Hepatocyte (in vitro differentiated cells): ENCODE measurements at regions not wholly inside any gene's neighbourhood (a gene's known extent, or its start where the extent isn't known, plus 50 kb on each side); places are given as distances from the start of the nearest gene placed in this dataset.

Experiments
- DNase-seq: peaks from one replicate; pipeline ENCODE4 v3.0.0-alpha.2; 2016; ENCODE audit warnings: low spot score
- H2AFZ ChIP-seq: fragments of 200-600 bp; sonication (generic); 2 replicates; pipeline ENCODE4 v1.6.0; 2016; ENCODE audit warnings: antibody characterized with exemption, mild to moderate bottlenecking
- H3K27ac ChIP-seq: fragments of 200-600 bp; sonication (generic); 2 replicates; pipeline ENCODE4 v1.5.1; 2016; ENCODE audit warnings: mild to moderate bottlenecking
- H3K27me3 ChIP-seq: fragments of 200-600 bp; sonication (generic); 2 replicates; pipeline ENCODE4 v1.6.1; 2016
- H3K36me3 ChIP-seq: fragments of 200-600 bp; sonication (generic); replicated peaks from 2 replicates; pipeline ENCODE4 v1.5.1; 2016; ENCODE audit warnings: low read depth; ENCODE audit not compliant: insufficient read depth
- H3K4me1 ChIP-seq: fragments of 200-600 bp; sonication (generic); 2 replicates; pipeline ENCODE4 v1.5.1; 2016; ENCODE audit warnings: mild to moderate bottlenecking, moderate library complexity; ENCODE audit not compliant: insufficient read depth
- H3K4me2 ChIP-seq: fragments of 200-600 bp; sonication (generic); 2 replicates; pipeline ENCODE4 v1.6.0; 2016
- H3K4me3 ChIP-seq: fragments of 200-600 bp; sonication (generic); 2 replicates; pipeline ENCODE4 v1.5.1; 2016; ENCODE audit warnings: mild to moderate bottlenecking
- H3K79me2 ChIP-seq: fragments of 200-600 bp; sonication (generic); 2 replicates; pipeline ENCODE4 v1.6.0; 2017; ENCODE audit warnings: mild to moderate bottlenecking
- H3K9me2 ChIP-seq: fragments of 200-600 bp; sonication (generic); replicated peaks from 2 replicates; pipeline ENCODE4 v1.6.0; 2017; ENCODE audit warnings: mild to moderate bottlenecking; ENCODE audit not compliant: insufficient read depth
- H3K9me3 ChIP-seq: fragments of 200-600 bp; sonication (generic); 2 replicates; pipeline ENCODE4 v1.5.1; 2016; ENCODE audit warnings: low read depth, mild to moderate bottlenecking
- H4K20me1 ChIP-seq: fragments of 200-600 bp; sonication (generic); 2 replicates; pipeline ENCODE4 v1.6.0; 2016; ENCODE audit warnings: mild to moderate bottlenecking; ENCODE audit not compliant: insufficient read depth, poor library complexity, severe bottlenecking
- EZH2 ChIP-seq: fragments of 200-600 bp; sonication (generic); IDR thresholded peaks from 2 replicates; pipeline ENCODE4 v1.6.1; 2016; ENCODE audit warnings: antibody characterized with exemption, mild to moderate bottlenecking, borderline replicate concordance
- EZH2phosphoT487 ChIP-seq: fragments of 200-600 bp; sonication (generic); IDR thresholded peaks from one replicate; pipeline ENCODE4 v1.6.1; 2018; ENCODE audit warnings: antibody characterized with exemption, mild to moderate bottlenecking, low read depth, moderate library complexity; ENCODE audit not compliant: unreplicated experiment, severe bottlenecking
- WGBS: methylation state at CpG from one replicate; pipeline ENCODE4 v1.1.6; 2016; ENCODE audit warnings: low lambda C conversion rate; ENCODE audit errors: missing lambda C conversion rate; 5-methylcytosine and 5-hydroxymethylcytosine counted together
- TF ChIP-seq, protein P1 (sequence below): fragments of 200-600 bp; sonication (generic); IDR thresholded peaks from 2 replicates; pipeline ENCODE4 v1.5.1; 2016; ENCODE audit warnings: antibody characterized with exemption, mild to moderate bottlenecking; ENCODE audit not compliant: poor library complexity

- H3K4me2 ChIP-seq: no peak overlapping the region
- H3K4me1 ChIP-seq: no peaks in the 10 kb centered on the region
- no peaks in the 10 kb centered on the region for H4K20me1 ChIP-seq
- no peak overlapping the region for H3K4me3 ChIP-seq
- H2AFZ ChIP-seq: no peak overlapping the region
- no peaks in the 10 kb centered on the region for H3K27me3 ChIP-seq
- DNase-seq: no peak
- H3K36me3 ChIP-seq: no peaks in the 10 kb centered on the region
- no peak overlapping the region for H3K27ac ChIP-seq
- no peaks in the 10 kb centered on the region for H3K9me2 ChIP-seq
- H3K79me2 ChIP-seq: no peaks in the 10 kb centered on the region
- WGBS: 52% methylated on average over 2 of the region's 2 CpGs
- TF ChIP-seq EZH2 (no peak), EZH2phosphoT487 (no peak)
- TF ChIP-seq, protein P1, sequence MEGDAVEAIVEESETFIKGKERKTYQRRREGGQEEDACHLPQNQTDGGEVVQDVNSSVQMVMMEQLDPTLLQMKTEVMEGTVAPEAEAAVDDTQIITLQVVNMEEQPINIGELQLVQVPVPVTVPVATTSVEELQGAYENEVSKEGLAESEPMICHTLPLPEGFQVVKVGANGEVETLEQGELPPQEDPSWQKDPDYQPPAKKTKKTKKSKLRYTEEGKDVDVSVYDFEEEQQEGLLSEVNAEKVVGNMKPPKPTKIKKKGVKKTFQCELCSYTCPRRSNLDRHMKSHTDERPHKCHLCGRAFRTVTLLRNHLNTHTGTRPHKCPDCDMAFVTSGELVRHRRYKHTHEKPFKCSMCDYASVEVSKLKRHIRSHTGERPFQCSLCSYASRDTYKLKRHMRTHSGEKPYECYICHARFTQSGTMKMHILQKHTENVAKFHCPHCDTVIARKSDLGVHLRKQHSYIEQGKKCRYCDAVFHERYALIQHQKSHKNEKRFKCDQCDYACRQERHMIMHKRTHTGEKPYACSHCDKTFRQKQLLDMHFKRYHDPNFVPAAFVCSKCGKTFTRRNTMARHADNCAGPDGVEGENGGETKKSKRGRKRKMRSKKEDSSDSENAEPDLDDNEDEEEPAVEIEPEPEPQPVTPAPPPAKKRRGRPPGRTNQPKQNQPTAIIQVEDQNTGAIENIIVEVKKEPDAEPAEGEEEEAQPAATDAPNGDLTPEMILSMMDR: no peak
- H3K9me3 ChIP-seq: no peaks in the 10 kb centered on the region
Observed at GRCh38 chr12:17142856-17143255, 536.9 kb upstream of the LMO3 start.

DNA sequence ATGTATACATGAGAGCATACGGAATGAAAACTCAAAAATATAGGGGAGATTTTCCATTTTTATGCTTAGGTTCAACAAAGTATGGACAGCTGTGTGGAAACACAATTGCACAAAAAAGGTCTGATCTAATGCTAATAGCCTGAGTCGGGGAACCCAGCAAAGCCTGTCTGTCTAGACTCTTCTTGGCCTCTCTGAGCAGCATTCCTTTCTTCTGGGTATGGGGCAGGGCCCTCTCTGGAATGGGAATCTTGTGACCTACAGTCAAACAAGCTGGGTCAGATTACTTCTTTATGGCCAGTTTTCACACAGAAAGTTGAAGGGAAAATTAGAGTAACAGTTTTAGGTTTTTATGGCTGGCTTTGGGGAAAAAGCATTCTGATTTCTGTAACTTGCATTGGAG is 534.0 kb upstream of the LMO3 start:
- Histone ChIP-seq H4K20me1 (no peaks in the 10 kb centered on the region), H3K4me1 (no peaks in the 10 kb centered on the region), H3K36me3 (no peaks in the 10 kb centered on the region), H2AFZ (no peak overlapping the region), H3K4me3 (no peak overlapping the region), H3K9me3 (no peaks in the 10 kb centered on the region), H3K9me2 (no peaks in the 10 kb centered on the region), H3K4me2 (no peak overlapping the region), H3K79me2 (no peaks in the 10 kb centered on the region), H3K27ac (peak overlapping the region; percentile 47), H3K27me3 (no peaks in the 10 kb centered on the region)
- DNase-seq: peak; percentile 26
- WGBS: 65% methylated on average over 2 of the region's 2 CpGs
- TF ChIP-seq EZH2phosphoT487 (no peak), EZH2 (no peak)
- TF ChIP-seq, protein P1: no peak

- no peaks in the 10 kb centered on the region for H3K9me2 ChIP-seq
- H3K27ac ChIP-seq: no peak overlapping the region
- no peak for TF ChIP-seq EZH2phosphoT487
- TF ChIP-seq, protein P1: no peak
- TF ChIP-seq EZH2: no peak
- no peak for DNase-seq
- H3K4me1 ChIP-seq: no peaks in the 10 kb centered on the region
- H3K4me3 ChIP-seq: no peak overlapping the region
- peak overlapping the region; percentile 19 for H2AFZ ChIP-seq
- H3K27me3 ChIP-seq: no peaks in the 10 kb centered on the region
- no peaks in the 10 kb centered on the region for H4K20me1 ChIP-seq
- H3K9me3 ChIP-seq: no peaks in the 10 kb centered on the region
- no peak overlapping the region for H3K4me2 ChIP-seq
- no peaks in the 10 kb centered on the region for H3K79me2 ChIP-seq
- 70% methylated on average over 3 of the region's 3 CpGs for WGBS
- no peaks in the 10 kb centered on the region for H3K36me3 ChIP-seq
Observed at GRCh38 chr12:17137396-17137795, 531.4 kb upstream of the LMO3 start.

- no peaks in the 10 kb centered on the region for H3K27me3 ChIP-seq
- H3K79me2 ChIP-seq: no peaks in the 10 kb centered on the region
- TF ChIP-seq, protein P1: no peak
- no peak for TF ChIP-seq EZH2
- no peaks in the 10 kb centered on the region for H3K9me3 ChIP-seq
- no peaks in the 10 kb centered on the region for H3K9me2 ChIP-seq
- no peak overlapping the region for H3K4me2 ChIP-seq
- DNase-seq: no peak
- H2AFZ ChIP-seq: no peak overlapping the region
- H4K20me1 ChIP-seq: no peaks in the 10 kb centered on the region
- no peaks in the 10 kb centered on the region for H3K36me3 ChIP-seq
- no peaks in the 10 kb centered on the region for H3K4me1 ChIP-seq
- no peak overlapping the region for H3K27ac ChIP-seq
- H3K4me3 ChIP-seq: no peak overlapping the region
Observed at GRCh38 chr12:17134315-17134714, 528.4 kb upstream of the LMO3 start.
